ENCODE measurements at regions not wholly inside any gene's neighbourhood (a gene's known extent, or its start where the extent isn't known, plus 50 kb on each side); places are given as distances from the start of the nearest gene placed in this dataset.

- in situ Hi-C loops (cut with MboI; ENCODE audit: low pct_ligation_motif_present in 1 of 4, low pct_unique_long_range_greater_than_20kb in 1 of 4, low sequenced_read_pairs in 3 of 4), result no loop called here
- no peak overlapping the region for H3K4me3 ChIP-seq
- WGBS, 2 donors (ENCODE audit: low coverage in 1 of 2), result 87 to 88% methylated on average over 6 of the region's 6 CpGs
- no peaks in the 10 kb centered on the region for H3K9me3 ChIP-seq
- no peak for DNase-seq
- H3K27me3 ChIP-seq, result no peaks in the 10 kb centered on the region
- intact Hi-C loops (cut with DNase I; ENCODE audit: low total_unique reads), result no loop called here
- no peak overlapping the region for H3K27ac ChIP-seq
- H3K4me1 ChIP-seq, result no peaks in the 10 kb centered on the region
- no peaks in the 10 kb centered on the region for H3K36me3 ChIP-seq
- TF ChIP-seq POLR2A (IDR thresholded peaks at IDR 0.05) (no peak), CTCF (IDR thresholded peaks at IDR 0.05) (no peak), POLR2AphosphoS5 (IDR thresholded peaks at IDR 0.05) (no peak), EP300 (IDR thresholded peaks at IDR 0.05; ENCODE audit: low read depth) (no peak)
These were observed 132.9 kb upstream of the LRIG1 start for GRCh38 chr3:66633402-66634381.

GRCh38 chr3:66638717-66639116 is 137.9 kb upstream of the LRIG1 start:
- WGBS, 2 donors (ENCODE audit: low coverage in 1 of 2), result 39 to 61% methylated on average over 4 to 6 of the region's 6 CpGs
- H3K27me3 ChIP-seq, result no peaks in the 10 kb centered on the region
- in situ Hi-C loops (cut with MboI; ENCODE audit: low pct_ligation_motif_present in 1 of 4, low pct_unique_long_range_greater_than_20kb in 1 of 4, low sequenced_read_pairs in 3 of 4) (no loop called here), intact Hi-C loops (cut with DNase I; ENCODE audit: low total_unique reads) (no loop called here)
- H3K4me3 ChIP-seq, result no peak overlapping the region
- no peak for DNase-seq
- TF ChIP-seq POLR2AphosphoS5 (IDR thresholded peaks at IDR 0.05) (no peak), POLR2A (IDR thresholded peaks at IDR 0.05) (no peak), EP300 (IDR thresholded peaks at IDR 0.05; ENCODE audit: low read depth) (no peak), CTCF (IDR thresholded peaks at IDR 0.05) (no peak)
- no peak overlapping the region for H3K27ac ChIP-seq
- H3K9me3 ChIP-seq, result no peaks in the 10 kb centered on the region
- H3K4me1 ChIP-seq, result peaks cover 0 to 8% (median 0%) of the 10 kb centered on the region in 4 donors
- no peaks in the 10 kb centered on the region for H3K36me3 ChIP-seq

GRCh38 chr3:66639809-66640356 is 139.1 kb upstream of the LRIG1 start:
- no peaks in the 10 kb centered on the region for H3K36me3 ChIP-seq
- no peak for TF ChIP-seq POLR2A (IDR thresholded peaks at IDR 0.05)
- no peak for TF ChIP-seq EP300 (IDR thresholded peaks at IDR 0.05; ENCODE audit: low read depth)
- TF ChIP-seq POLR2AphosphoS5 (IDR thresholded peaks at IDR 0.05), result no peak
- no peak for TF ChIP-seq CTCF (IDR thresholded peaks at IDR 0.05)
- no peak for DNase-seq
- in situ Hi-C loops (cut with MboI; ENCODE audit: low pct_ligation_motif_present in 1 of 4, low pct_unique_long_range_greater_than_20kb in 1 of 4, low sequenced_read_pairs in 3 of 4) (no loop called here), intact Hi-C loops (cut with DNase I; ENCODE audit: low total_unique reads) (no loop called here)
- no peaks in the 10 kb centered on the region for H3K27me3 ChIP-seq
- no peak overlapping the region for H3K4me3 ChIP-seq
- WGBS, 2 donors (ENCODE audit: low coverage in 1 of 2), result 86 to 94% methylated on average over 2 to 3 of the region's 3 CpGs
- H3K27ac ChIP-seq, result no peak overlapping the region
- H3K9me3 ChIP-seq, result no peaks in the 10 kb centered on the region
- peaks cover 0 to 8% (median 0%) of the 10 kb centered on the region in 4 donors for H3K4me1 ChIP-seq

- peak overlapping the region in 1 of 4 donors; percentile 45 for H3K27ac ChIP-seq
- no peaks in the 10 kb centered on the region for H3K9me3 ChIP-seq
- 54% methylated on average over 4 of the region's 4 CpGs for WGBS, 2 donors (ENCODE audit: low coverage in 1 of 2)
- H3K4me3 ChIP-seq, result no peak overlapping the region
- no peaks in the 10 kb centered on the region for H3K36me3 ChIP-seq
- TF ChIP-seq POLR2AphosphoS5 (IDR thresholded peaks at IDR 0.05), result peak in 2 of 3 donors; percentile 11 to 17
- TF ChIP-seq EP300 (IDR thresholded peaks at IDR 0.05; ENCODE audit: low read depth), result no peak
- no peak for TF ChIP-seq CTCF (IDR thresholded peaks at IDR 0.05)
- H3K4me1 ChIP-seq, result peaks cover 0 to 8% (median 0%) of the 10 kb centered on the region in 4 donors
- no peaks in the 10 kb centered on the region for H3K27me3 ChIP-seq
- intact Hi-C loops (cut with DNase I; ENCODE audit: low total_unique reads) (loop anchor here (2.0 kb wide), 1 partner anchor 71 kb away; no protein-coding TSS in a partner anchor), in situ Hi-C loops (cut with MboI; ENCODE audit: low pct_ligation_motif_present in 1 of 4, low pct_unique_long_range_greater_than_20kb in 1 of 4, low sequenced_read_pairs in 3 of 4) (no loop called here)
- no peak for DNase-seq
These were observed 141.2 kb upstream of the LRIG1 start for GRCh38 chr3:66642019-66642418.

Measured in transverse colon (tissue), 4 donors.